ENCODE measurements at regions not wholly inside any gene's neighbourhood (a gene's known extent, or its start where the extent isn't known, plus 50 kb on each side); places are given as distances from the start of the nearest gene placed in this dataset.

DNA sequence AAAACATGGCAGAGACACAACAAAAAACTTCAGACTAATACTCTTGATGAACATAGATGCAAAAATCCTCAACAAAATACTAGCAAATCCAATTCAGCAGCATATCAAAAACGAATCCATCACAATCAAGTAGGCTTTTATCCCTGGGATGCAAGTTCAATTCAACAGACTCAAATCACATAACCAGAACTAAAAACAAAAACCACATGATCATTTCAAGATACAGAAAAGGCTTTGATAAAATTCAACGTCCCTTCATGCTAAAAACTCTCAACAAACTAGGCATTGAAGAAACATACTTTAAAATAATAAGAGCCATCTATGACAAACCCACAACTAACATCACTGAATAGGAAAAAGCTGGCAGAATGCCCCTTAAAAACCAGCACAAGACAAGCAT lies 93.6 kb downstream of the TUSC1 start:
- Histone ChIP-seq H3K9ac (no peak overlapping the region), H3K27ac (ENCODE audit: low read depth in 2 of 2, low read length in 1 of 2) (no peak overlapping the region), H3K9me3 (no peaks in the 10 kb centered on the region), H2AFZ (ENCODE audit: low read depth) (no peak overlapping the region), H3K79me2 (ENCODE audit: insufficient read depth) (no peaks in the 10 kb centered on the region), H3K4me2 (no peak overlapping the region), H3K4me3 (ENCODE audit: low read depth in 2 of 2, low read length in 1 of 2) (no peak overlapping the region), H3K36me3 (replicated peaks in 1 of 2; ENCODE audit: control insufficient read depth in 1 of 2, insufficient read depth in 2 of 2, low read length in 1 of 2) (no peaks in the 10 kb centered on the region), H3K4me1 (ENCODE audit: control insufficient read depth in 1 of 2, insufficient read depth in 2 of 2, low read depth in 1 of 2, low read length in 1 of 2) (no peaks in the 10 kb centered on the region), H4K20me1 (ENCODE audit: insufficient read depth) (no peaks in the 10 kb centered on the region), H3F3A (replicated peaks; ENCODE audit: insufficient read depth) (no peaks in the 10 kb centered on the region), H3K27me3 (ENCODE audit: insufficient read depth) (no peaks in the 10 kb centered on the region), H3K9me2 (no peaks in the 10 kb centered on the region)
- WGBS (ENCODE audit: low lambda C conversion rate) = 0% methylated on average over 2 of the region's 2 CpGs
- POLR2A ChIA-PET = no interaction called here
- CTCF ChIA-PET = no interaction called here
- TF ChIP-seq, protein P1, sequence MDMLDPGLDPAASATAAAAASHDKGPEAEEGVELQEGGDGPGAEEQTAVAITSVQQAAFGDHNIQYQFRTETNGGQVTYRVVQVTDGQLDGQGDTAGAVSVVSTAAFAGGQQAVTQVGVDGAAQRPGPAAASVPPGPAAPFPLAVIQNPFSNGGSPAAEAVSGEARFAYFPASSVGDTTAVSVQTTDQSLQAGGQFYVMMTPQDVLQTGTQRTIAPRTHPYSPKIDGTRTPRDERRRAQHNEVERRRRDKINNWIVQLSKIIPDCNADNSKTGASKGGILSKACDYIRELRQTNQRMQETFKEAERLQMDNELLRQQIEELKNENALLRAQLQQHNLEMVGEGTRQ (IDR thresholded peaks at IDR 0.05; ENCODE audit: borderline replicate concordance, low read depth, low read length) = no peak
- no peak for TF ChIP-seq GATA2 (CRISPR knock-in tag; IDR thresholded peaks at IDR 0.05)
- no peak for TF ChIP-seq NRF1 (IDR thresholded peaks at IDR 0.05; ENCODE audit: low read depth, low read length)
- no peak for TF ChIP-seq RCOR1 (IDR thresholded peaks at IDR 0.05; ENCODE audit: low read length)
- TF ChIP-seq, protein P2, sequence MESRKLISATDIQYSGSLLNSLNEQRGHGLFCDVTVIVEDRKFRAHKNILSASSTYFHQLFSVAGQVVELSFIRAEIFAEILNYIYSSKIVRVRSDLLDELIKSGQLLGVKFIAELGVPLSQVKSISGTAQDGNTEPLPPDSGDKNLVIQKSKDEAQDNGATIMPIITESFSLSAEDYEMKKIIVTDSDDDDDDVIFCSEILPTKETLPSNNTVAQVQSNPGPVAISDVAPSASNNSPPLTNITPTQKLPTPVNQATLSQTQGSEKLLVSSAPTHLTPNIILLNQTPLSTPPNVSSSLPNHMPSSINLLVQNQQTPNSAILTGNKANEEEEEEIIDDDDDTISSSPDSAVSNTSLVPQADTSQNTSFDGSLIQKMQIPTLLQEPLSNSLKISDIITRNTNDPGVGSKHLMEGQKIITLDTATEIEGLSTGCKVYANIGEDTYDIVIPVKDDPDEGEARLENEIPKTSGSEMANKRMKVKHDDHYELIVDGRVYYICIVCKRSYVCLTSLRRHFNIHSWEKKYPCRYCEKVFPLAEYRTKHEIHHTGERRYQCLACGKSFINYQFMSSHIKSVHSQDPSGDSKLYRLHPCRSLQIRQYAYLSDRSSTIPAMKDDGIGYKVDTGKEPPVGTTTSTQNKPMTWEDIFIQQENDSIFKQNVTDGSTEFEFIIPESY (IDR thresholded peaks at IDR 0.05; ENCODE audit: borderline replicate concordance, low read depth) = no peak
- TF ChIP-seq EZH2phosphoT487 (IDR thresholded peaks at IDR 0.05; ENCODE audit: borderline replicate concordance, low read depth) = no peak
- TF ChIP-seq FOXM1 (IDR thresholded peaks at IDR 0.05; ENCODE audit: low read depth) = no peak
- no peak for TF ChIP-seq MEF2A (IDR thresholded peaks at IDR 0.05; ENCODE audit: borderline replicate concordance, low read depth)
- TF ChIP-seq, protein P3, sequence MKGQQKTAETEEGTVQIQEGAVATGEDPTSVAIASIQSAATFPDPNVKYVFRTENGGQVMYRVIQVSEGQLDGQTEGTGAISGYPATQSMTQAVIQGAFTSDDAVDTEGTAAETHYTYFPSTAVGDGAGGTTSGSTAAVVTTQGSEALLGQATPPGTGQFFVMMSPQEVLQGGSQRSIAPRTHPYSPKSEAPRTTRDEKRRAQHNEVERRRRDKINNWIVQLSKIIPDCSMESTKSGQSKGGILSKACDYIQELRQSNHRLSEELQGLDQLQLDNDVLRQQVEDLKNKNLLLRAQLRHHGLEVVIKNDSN (IDR thresholded peaks at IDR 0.05; ENCODE audit: borderline replicate concordance, low read depth) = no peak
- DNase-seq = no peak

DNA sequence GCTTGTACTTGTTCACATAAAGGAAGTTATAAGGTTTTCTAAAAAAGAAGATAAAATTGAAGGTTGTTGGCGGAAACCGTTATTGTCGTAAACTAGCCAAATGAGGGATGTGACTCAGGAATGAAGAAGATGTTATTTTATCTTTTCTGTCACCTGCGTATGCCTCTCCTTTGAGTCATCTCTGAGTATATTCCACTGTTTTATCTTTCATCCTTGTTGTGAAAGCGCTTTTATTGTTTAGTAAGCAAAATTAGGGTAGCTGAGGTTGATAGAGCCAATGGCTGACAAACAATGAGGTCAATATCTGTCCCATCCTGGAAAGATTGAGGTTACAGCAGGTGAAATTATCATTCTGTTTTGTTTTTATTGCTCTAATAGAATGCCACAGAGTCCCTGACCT lies 105.0 kb downstream of the TUSC1 start:
- no peaks in the 10 kb centered on the region for H3K4me1 ChIP-seq (ENCODE audit: control insufficient read depth in 1 of 2, insufficient read depth in 2 of 2, low read depth in 1 of 2, low read length in 1 of 2)
- no peaks in the 10 kb centered on the region for H3K27me3 ChIP-seq (ENCODE audit: insufficient read depth)
- no peaks in the 10 kb centered on the region for H3K9me2 ChIP-seq
- POLR2A ChIA-PET = no interaction called here
- no peaks in the 10 kb centered on the region for H3K79me2 ChIP-seq (ENCODE audit: insufficient read depth)
- no peak overlapping the region for H3K9ac ChIP-seq
- H3K4me3 ChIP-seq (ENCODE audit: low read depth in 2 of 2, low read length in 1 of 2) = no peak overlapping the region; a peak in 1 of 4 replicates
- no peaks in the 10 kb centered on the region for H3F3A ChIP-seq (replicated peaks; ENCODE audit: insufficient read depth)
- H3K9me3 ChIP-seq = peaks cover 3% of the 10 kb centered on the region; the same call in 1 of the 2 replicates
- no peak for DNase-seq
- H4K20me1 ChIP-seq (ENCODE audit: insufficient read depth) = no peaks in the 10 kb centered on the region
- no peaks in the 10 kb centered on the region for H3K36me3 ChIP-seq (replicated peaks in 1 of 2; ENCODE audit: control insufficient read depth in 1 of 2, insufficient read depth in 2 of 2, low read length in 1 of 2)
- no peak overlapping the region for H3K27ac ChIP-seq (ENCODE audit: low read depth in 2 of 2, low read length in 1 of 2)
- CTCF ChIA-PET = no interaction called here
- H2AFZ ChIP-seq (ENCODE audit: low read depth) = no peak overlapping the region
- no peak overlapping the region for H3K4me2 ChIP-seq
- 64% methylated on average over 5 of the region's 5 CpGs for WGBS (ENCODE audit: low lambda C conversion rate)
- no peak for TF ChIP-seq MXI1 (IDR thresholded peaks at IDR 0.05; ENCODE audit: low read depth, low read length)
- no peak for TF ChIP-seq SMC3 (IDR thresholded peaks at IDR 0.05; ENCODE audit: low read depth, low read length)
- TF ChIP-seq SIN3A (IDR thresholded peaks at IDR 0.05; ENCODE audit: borderline replicate concordance, low read depth, low read length) = no peak
- TF ChIP-seq JUND (IDR thresholded peaks at IDR 0.05) = no peak
- no peak for TF ChIP-seq EZH2phosphoT487 (IDR thresholded peaks at IDR 0.05; ENCODE audit: borderline replicate concordance, low read depth)
- TF ChIP-seq RCOR1 (IDR thresholded peaks at IDR 0.05; ENCODE audit: low read length) = no peak
- TF ChIP-seq GABPA (IDR thresholded peaks at IDR 0.05; ENCODE audit: low read depth) = no peak
- TF ChIP-seq, protein P4, sequence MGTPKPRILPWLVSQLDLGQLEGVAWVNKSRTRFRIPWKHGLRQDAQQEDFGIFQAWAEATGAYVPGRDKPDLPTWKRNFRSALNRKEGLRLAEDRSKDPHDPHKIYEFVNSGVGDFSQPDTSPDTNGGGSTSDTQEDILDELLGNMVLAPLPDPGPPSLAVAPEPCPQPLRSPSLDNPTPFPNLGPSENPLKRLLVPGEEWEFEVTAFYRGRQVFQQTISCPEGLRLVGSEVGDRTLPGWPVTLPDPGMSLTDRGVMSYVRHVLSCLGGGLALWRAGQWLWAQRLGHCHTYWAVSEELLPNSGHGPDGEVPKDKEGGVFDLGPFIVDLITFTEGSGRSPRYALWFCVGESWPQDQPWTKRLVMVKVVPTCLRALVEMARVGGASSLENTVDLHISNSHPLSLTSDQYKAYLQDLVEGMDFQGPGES (IDR thresholded peaks at IDR 0.05; ENCODE audit: low read depth, low read length) = no peak
- no peak for TF ChIP-seq GATA2 (CRISPR knock-in tag; IDR thresholded peaks at IDR 0.05)
- TF ChIP-seq, protein P1 (IDR thresholded peaks at IDR 0.05; ENCODE audit: borderline replicate concordance, low read depth, low read length) = no peak
- no peak for TF ChIP-seq NFIC (IDR thresholded peaks at IDR 0.05; ENCODE audit: borderline replicate concordance)
- TF ChIP-seq, protein P2 (IDR thresholded peaks at IDR 0.05; ENCODE audit: borderline replicate concordance, low read depth) = no peak
